Right lobe of liver (tissue), 6 donors: ENCODE measurements at regions not wholly inside any gene's neighbourhood (a gene's known extent, or its start where the extent isn't known, plus 50 kb on each side); places are given as distances from the start of the nearest gene placed in this dataset.
A peak's percentile ranks its signal among the peaks of the same experiment; 100 is the strongest.

Experiments used
- ATAC-seq, 4 donors: fragments of 200-7000 bp; cut with Tn5 transposase; one replicate each; pipeline ENCODE4 v1.9.1; 2020; ENCODE audit warnings: mild to moderate bottlenecking in 4 of 4, moderate library complexity in 4 of 4
- DNase-seq, 3 donors: peaks; one replicate each; pipeline ENCODE4 v3.0.0-alpha.2; 2020
- H3K27ac ChIP-seq, 3 donors: fragments of 200-600 bp; one replicate each; pipeline ENCODE4 v1.8.0; 2022
- H3K27me3 ChIP-seq, 2 donors: fragments of 200-600 bp; one replicate each; pipeline ENCODE4 v1.8.0; 2022
- H3K36me3 ChIP-seq, 4 donors: fragments of 200-600 bp; sonication (generic) in 1 of 4; one replicate each; pipeline versions ENCODE4 v1.5.1 to v1.8.0; 2017 to 2022; ENCODE audit warnings: control low read depth in 1 of 4
- H3K4me1 ChIP-seq, 4 donors: fragments of 200-600 bp; sonication (generic) in 1 of 4; one replicate each; pipeline versions ENCODE4 v1.5.1 to v1.8.0; 2017 to 2022; ENCODE audit warnings: control low read depth in 1 of 4
- H3K4me3 ChIP-seq, 3 donors: fragments of 200-600 bp; one replicate each; pipeline ENCODE4 v1.8.0; 2022
- H3K9me3 ChIP-seq, 4 donors: fragments of 200-600 bp; sonication (generic) in 1 of 4; one replicate each; pipeline versions ENCODE4 v1.5.1 to v1.8.0; 2017 to 2022; ENCODE audit warnings: control low read depth in 1 of 4
- CTCF ChIP-seq, 4 donors: fragments of 200-600 bp in 3 of 4; fragments of 450-650 bp in 1 of 4; IDR thresholded peaks; one replicate each; pipeline versions ENCODE4 v1.5.1 to v1.8.0; 2016 to 2022; ENCODE audit warnings: antibody characterized with exemption in 4 of 4, mild to moderate bottlenecking in 2 of 4
- POLR2A ChIP-seq: fragments of 450-650 bp; IDR thresholded peaks from one replicate; pipeline ENCODE4 v1.6.1; 2017; ENCODE audit warnings: antibody characterized with exemption, mild to moderate bottlenecking
- WGBS: methylation state at CpG from one replicate; pipeline ENCODE4 v1.1.6; 2018; ENCODE audit warnings: low coverage, low lambda C conversion rate; ENCODE audit not compliant: insufficient coverage; ENCODE audit errors: missing lambda C conversion rate; 5-methylcytosine and 5-hydroxymethylcytosine counted together
- intact Hi-C, 2 donors: fragments of 100-400 bp; cut with DNase I; formaldehyde crosslinking; loops; one replicate each; pipeline versions ENCODE4 v1.11.2 to v1.14.1; 2022
- donor health status: DM: no; HTN: yes; CAD: no.
- donor health status: DM: no; HTN: no; CAD: no.
- donor health status: DM: no; HTN: no; CAD: no.
- donor health status: DM: no; HTN: yes; CAD: no.
- donor health status: DM: no; HTN: yes; CAD: no.

DNA sequence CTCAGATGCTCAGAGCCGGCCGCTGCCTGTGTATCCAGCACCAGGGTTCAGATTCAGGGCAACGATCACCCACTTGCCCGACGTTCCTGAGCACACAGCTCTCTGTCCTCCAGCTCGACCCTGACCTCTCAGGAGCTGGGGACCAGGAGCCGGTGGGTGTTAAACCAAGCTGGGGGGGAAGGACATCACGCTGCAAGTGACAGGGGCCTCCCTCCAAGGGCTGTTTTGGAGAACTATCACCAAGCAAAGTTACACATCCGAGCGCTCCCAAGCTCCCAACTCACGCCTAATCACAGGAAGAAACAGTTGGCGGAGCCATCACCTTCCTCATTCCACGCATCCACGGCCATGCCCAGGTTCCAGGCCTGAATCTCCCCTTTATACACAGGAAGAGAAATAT, 51.5 kb upstream of the ZNF354A start:
- intact Hi-C loops, result no loop called here
- DNase-seq (no peak), ATAC-seq (no peak)
- H3K9me3 ChIP-seq, result no peaks in the 10 kb centered on the region
- no peak overlapping the region for H3K4me3 ChIP-seq
- 58% methylated on average over 13 of the region's 14 CpGs for WGBS
- TF ChIP-seq CTCF (IDR thresholded peaks at IDR 0.05), result no peak
- no peak for TF ChIP-seq POLR2A
- no peak overlapping the region for H3K27ac ChIP-seq
- H3K4me1 ChIP-seq, result no peaks in the 10 kb centered on the region
- no peaks in the 10 kb centered on the region for H3K36me3 ChIP-seq
- no peaks in the 10 kb centered on the region for H3K27me3 ChIP-seq

GRCh38 chr5:178780581-178781498, 50.4 kb upstream of the ZNF354A start:
- Histone ChIP-seq H3K9me3 (no peaks in the 10 kb centered on the region), H3K27ac (no peak overlapping the region), H3K27me3 (no peaks in the 10 kb centered on the region), H3K4me1 (no peaks in the 10 kb centered on the region), H3K36me3 (no peaks in the 10 kb centered on the region), H3K4me3 (no peak overlapping the region)
- no peak for TF ChIP-seq POLR2A
- no peak for TF ChIP-seq CTCF (IDR thresholded peaks at IDR 0.05)
- no peak for ATAC-seq
- DNase-seq, result peak in 1 of 3 donors; percentile 33
- 50% methylated on average over 13 of the region's 27 CpGs for WGBS
- intact Hi-C loops, result no loop called here
